ENCODE measurements at regions not wholly inside any gene's neighbourhood (a gene's known extent, or its start where the extent isn't known, plus 50 kb on each side); places are given as distances from the start of the nearest gene placed in this dataset.

- DNase-seq (no peak), ATAC-seq (no peak)
- no peak for TF ChIP-seq POLR2A (IDR thresholded peaks at IDR 0.05)
- TF ChIP-seq, protein P1, sequence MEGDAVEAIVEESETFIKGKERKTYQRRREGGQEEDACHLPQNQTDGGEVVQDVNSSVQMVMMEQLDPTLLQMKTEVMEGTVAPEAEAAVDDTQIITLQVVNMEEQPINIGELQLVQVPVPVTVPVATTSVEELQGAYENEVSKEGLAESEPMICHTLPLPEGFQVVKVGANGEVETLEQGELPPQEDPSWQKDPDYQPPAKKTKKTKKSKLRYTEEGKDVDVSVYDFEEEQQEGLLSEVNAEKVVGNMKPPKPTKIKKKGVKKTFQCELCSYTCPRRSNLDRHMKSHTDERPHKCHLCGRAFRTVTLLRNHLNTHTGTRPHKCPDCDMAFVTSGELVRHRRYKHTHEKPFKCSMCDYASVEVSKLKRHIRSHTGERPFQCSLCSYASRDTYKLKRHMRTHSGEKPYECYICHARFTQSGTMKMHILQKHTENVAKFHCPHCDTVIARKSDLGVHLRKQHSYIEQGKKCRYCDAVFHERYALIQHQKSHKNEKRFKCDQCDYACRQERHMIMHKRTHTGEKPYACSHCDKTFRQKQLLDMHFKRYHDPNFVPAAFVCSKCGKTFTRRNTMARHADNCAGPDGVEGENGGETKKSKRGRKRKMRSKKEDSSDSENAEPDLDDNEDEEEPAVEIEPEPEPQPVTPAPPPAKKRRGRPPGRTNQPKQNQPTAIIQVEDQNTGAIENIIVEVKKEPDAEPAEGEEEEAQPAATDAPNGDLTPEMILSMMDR (IDR thresholded peaks at IDR 0.05), result no peak
- intact Hi-C loops (cut with DNase I), result no loop called here
- Histone ChIP-seq H3K4me1 (peaks cover 0 to 6% (median 0%) of the 10 kb centered on the region in 4 donors), H3K27me3 (no peaks in the 10 kb centered on the region), H3K36me3 (no peaks in the 10 kb centered on the region), H3K27ac (no peak overlapping the region), H3K4me3 (no peak overlapping the region), H3K9me3 (no peaks in the 10 kb centered on the region)
- 61% methylated on average over 3 of the region's 3 CpGs for WGBS (ENCODE audit: insufficient coverage, low coverage, low lambda C conversion rate, missing lambda C conversion rate)
Observed at GRCh38 chr16:80350061-80350460, 190.7 kb upstream of the DYNLRB2 start.

- H3K4me1 ChIP-seq, result peaks cover 0 to 6% (median 0%) of the 10 kb centered on the region in 4 donors
- ATAC-seq (peak; percentile 74 to 89 (median 80)), DNase-seq (peak; percentile 40 to 72 (median 71))
- H3K36me3 ChIP-seq, result no peaks in the 10 kb centered on the region
- H3K9me3 ChIP-seq, result no peaks in the 10 kb centered on the region
- intact Hi-C loops (cut with DNase I), result no loop called here
- 60% methylated on average over 3 of the region's 3 CpGs for WGBS (ENCODE audit: insufficient coverage, low coverage, low lambda C conversion rate, missing lambda C conversion rate)
- no peak overlapping the region for H3K27ac ChIP-seq
- no peaks in the 10 kb centered on the region for H3K27me3 ChIP-seq
- no peak overlapping the region for H3K4me3 ChIP-seq
- TF ChIP-seq, protein P1 (IDR thresholded peaks at IDR 0.05), result no peak
- TF ChIP-seq POLR2A (IDR thresholded peaks at IDR 0.05), result no peak
Observed at GRCh38 chr16:80347900-80348299, 192.9 kb upstream of the DYNLRB2 start.

GRCh38 chr16:80347002-80347401 lies 193.8 kb upstream of the DYNLRB2 start:
- intact Hi-C loops (cut with DNase I), result no loop called here
- TF ChIP-seq, protein P1 (IDR thresholded peaks at IDR 0.05), result no peak
- no peak overlapping the region for H3K4me3 ChIP-seq
- H3K36me3 ChIP-seq, result no peaks in the 10 kb centered on the region
- DNase-seq (no peak), ATAC-seq (no peak)
- no peaks in the 10 kb centered on the region for H3K9me3 ChIP-seq
- WGBS (ENCODE audit: insufficient coverage, low coverage, low lambda C conversion rate, missing lambda C conversion rate), result 91% methylated on average over 3 of the region's 3 CpGs
- H3K27me3 ChIP-seq, result no peaks in the 10 kb centered on the region
- H3K27ac ChIP-seq, result no peak overlapping the region
- peaks cover 0 to 6% (median 0%) of the 10 kb centered on the region in 4 donors for H3K4me1 ChIP-seq

DNA sequence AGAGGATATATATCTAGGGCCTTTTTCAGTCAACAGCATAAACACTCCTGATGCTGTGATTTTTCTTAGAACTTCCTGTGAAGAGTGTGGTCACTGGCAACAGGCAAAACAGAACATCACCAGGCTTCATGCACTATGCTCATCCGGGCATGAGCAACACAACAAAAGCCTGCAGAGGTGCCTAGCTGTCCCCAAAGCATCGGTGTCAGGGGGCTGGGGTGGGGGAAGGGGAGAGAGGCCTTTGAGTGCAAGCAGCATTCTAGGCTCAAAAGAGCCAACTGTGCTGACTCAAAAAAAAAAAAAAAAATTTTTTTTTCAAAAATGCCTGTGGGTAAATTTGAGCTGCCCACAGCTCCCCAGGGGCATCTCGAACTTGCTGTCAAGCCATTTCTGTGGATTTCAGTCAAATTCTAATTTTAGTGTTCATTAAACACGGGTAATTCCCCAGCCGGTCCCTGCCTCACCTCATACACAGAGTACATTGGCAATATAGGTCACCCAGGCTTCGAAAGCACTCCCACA lies 194.6 kb upstream of the DYNLRB2 start:
- H3K36me3 ChIP-seq, result no peaks in the 10 kb centered on the region
- WGBS (ENCODE audit: insufficient coverage, low coverage, low lambda C conversion rate, missing lambda C conversion rate), result 70% methylated on average over 5 of the region's 6 CpGs
- H3K4me1 ChIP-seq, result peaks cover 0 to 10% (median 0%) of the 10 kb centered on the region in 4 donors
- no peaks in the 10 kb centered on the region for H3K27me3 ChIP-seq
- H3K4me3 ChIP-seq, result no peak overlapping the region
- intact Hi-C loops (cut with DNase I), result no loop called here
- DNase-seq (no peak), ATAC-seq (no peak)
- TF ChIP-seq, protein P1 (IDR thresholded peaks at IDR 0.05), result no peak
- no peak for TF ChIP-seq POLR2A (IDR thresholded peaks at IDR 0.05)
- H3K9me3 ChIP-seq, result no peaks in the 10 kb centered on the region
- H3K27ac ChIP-seq, result no peak overlapping the region

DNA sequence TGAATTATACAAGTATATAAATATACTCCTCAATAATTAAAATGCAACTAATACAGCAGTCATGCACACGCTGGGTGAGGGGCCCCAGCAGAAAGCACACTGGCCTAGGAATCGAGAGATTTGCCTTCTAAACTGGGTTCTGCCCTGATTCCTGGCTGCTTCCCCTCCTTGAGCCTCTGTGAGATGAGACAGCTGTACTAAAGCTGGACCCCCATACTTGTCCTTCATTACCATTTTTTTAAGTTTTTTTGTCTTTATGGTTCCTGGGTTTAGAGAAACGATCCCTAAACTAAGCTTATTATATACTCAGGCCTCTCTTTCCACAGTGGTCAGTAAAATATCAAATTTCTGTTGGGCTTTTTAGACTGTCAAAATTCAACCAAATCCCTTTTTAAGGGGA lies 195.1 kb upstream of the DYNLRB2 start:
- intact Hi-C loops (cut with DNase I), result no loop called here
- no peaks in the 10 kb centered on the region for H3K9me3 ChIP-seq
- DNase-seq (no peak), ATAC-seq (no peak)
- TF ChIP-seq POLR2A (IDR thresholded peaks at IDR 0.05), result no peak
- TF ChIP-seq, protein P1 (IDR thresholded peaks at IDR 0.05), result no peak
- WGBS (ENCODE audit: insufficient coverage, low coverage, low lambda C conversion rate, missing lambda C conversion rate), result 94% methylated on average over 3 of the region's 3 CpGs
- H3K27me3 ChIP-seq, result no peaks in the 10 kb centered on the region
- H3K4me3 ChIP-seq, result no peak overlapping the region
- no peaks in the 10 kb centered on the region for H3K36me3 ChIP-seq
- peaks cover 0 to 11% (median 0%) of the 10 kb centered on the region in 4 donors for H3K4me1 ChIP-seq
- H3K27ac ChIP-seq, result no peak overlapping the region

Measured in right lobe of liver (tissue), 6 donors.